HG02884 (cell line): ENCODE measurements at regions not wholly inside any gene's neighbourhood (a gene's known extent, or its start where the extent isn't known, plus 50 kb on each side); places are given as distances from the start of the nearest gene placed in this dataset.

ENCODE experiments used
- ATAC-seq: cut with Tn5 transposase; IDR thresholded peaks from one replicate; pipeline ENCODE4 v1.9.1; 2021; ENCODE audit warnings: mild to moderate bottlenecking, moderate library complexity; ENCODE audit not compliant: unreplicated experiment

GRCh38 chr1:29875557-29876028 lies 639.3 kb downstream of the PTPRU start:
- no peak for ATAC-seq

GRCh38 chr1:29870621-29871020 lies 634.3 kb downstream of the PTPRU start:
- no peak for ATAC-seq

DNA sequence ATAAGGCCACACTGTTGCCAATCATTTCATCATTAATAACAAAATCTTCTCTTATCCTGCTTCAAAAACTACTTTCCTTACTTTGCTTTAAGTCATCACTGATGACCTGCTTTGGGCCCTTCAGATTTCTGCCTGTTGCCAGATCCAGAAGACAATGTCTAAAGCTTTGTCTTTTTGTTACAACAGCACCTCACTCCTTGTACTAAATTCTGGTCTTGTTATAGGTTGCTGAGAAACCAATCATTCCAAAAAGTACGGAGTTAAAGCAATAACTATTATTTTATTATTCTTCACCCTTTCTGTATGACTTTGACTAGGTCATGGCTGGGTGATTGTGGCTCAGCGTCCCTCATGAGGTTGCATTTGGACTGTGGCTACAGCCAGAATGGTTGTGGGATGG lies 633.5 kb downstream of the PTPRU start:
- ATAC-seq = no peak

GRCh38 chr1:29868944-29869343 lies 632.6 kb downstream of the PTPRU start:
- no peak for ATAC-seq

DNA sequence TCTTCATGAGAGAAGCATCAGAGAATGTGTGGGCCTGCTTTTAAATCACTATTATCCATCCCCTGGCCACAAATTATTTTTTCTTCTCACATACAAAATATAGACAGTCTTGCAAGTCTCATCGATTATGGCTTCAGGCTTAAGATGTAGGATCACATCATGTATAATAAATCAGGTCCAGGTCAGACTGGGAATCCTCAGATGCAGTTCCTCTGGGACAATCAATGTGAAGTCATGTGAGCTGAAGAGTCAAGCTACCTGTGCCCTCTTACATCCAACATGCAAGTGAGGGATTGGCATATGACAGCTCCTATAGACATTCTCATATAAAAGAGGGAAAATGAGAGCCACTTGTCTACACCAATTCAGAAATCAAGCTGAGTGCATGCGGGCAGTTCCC lies 631.8 kb downstream of the PTPRU start:
- no peak for ATAC-seq

DNA sequence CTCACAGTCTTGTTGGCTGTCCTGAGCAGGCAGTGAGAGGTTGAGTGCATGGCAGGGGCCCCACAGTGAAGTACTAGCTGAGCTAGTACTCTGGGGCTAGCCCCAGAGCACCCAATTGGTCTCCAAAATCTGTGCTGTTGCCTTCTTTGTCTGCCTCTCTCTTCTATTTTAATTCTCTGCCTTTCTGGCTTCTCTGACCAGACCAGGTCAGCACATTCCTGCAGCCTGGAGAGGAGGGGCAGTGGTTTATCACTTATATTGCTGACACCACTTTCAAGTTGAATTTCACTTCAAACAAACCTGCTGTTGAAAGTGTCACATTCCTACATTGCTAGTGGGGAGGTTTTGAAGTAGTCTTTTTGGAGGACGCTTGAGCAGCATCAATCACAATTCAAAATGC lies 628.7 kb downstream of the PTPRU start:
- no peak for ATAC-seq

DNA sequence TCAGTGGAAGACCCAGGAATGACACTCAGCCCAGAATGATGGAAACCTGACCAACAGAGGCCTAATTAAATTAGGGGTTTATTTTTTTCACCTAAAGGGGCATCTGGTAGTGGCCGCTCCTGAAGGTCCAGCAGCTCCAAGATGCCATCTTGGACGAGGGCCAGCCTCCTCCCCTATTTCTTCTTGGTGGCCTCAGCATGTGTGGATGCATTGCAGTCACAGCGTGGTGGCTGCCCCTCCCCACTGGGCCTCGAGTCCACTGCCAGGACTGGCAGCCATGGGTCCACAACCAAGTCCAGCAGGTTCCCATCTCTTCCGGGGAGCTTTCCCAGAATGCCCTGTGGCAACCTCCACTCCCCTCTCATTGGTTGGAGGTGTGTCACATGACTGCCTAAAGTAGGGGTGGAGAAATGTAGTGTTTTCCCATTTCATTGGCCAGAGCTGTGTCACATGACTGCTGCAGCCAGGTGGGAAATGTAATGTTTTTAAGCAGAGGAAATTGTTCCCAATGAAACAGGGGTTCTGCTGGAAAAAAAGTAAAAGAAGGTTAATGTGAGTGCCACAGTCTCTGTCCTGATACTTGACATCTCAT lies 628.2 kb downstream of the PTPRU start:
- no peak for ATAC-seq

DNA sequence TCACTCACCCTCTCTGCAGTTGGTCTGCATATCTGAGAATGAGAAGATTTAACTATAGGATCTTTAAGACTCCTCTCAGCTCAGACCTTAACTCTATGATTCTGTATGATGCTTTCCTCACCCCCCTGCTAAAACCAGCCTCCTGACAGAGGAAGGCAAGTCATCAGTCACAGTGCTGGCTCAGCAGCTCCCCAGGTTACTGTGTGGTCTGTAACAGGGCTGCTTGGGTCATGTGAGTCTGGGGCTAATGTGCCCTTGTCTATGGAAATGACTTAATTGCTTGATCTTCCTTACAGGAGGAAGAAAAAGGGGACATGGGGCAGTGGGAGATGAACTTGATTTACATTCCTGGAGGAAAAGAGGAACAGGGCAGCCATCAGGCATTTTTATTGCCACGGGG lies 625.6 kb downstream of the PTPRU start:
- ATAC-seq = no peak

GRCh38 chr1:29861446-29861845 lies 625.1 kb downstream of the PTPRU start:
- no peak for ATAC-seq

- no peak for ATAC-seq
Measured at GRCh38 chr1:29860681-29861080, 624.4 kb downstream of the PTPRU start.

- ATAC-seq = no peak
Measured at GRCh38 chr1:29860056-29860455, 623.7 kb downstream of the PTPRU start.

GRCh38 chr1:29859126-29859525 lies 622.8 kb downstream of the PTPRU start:
- ATAC-seq = no peak

DNA sequence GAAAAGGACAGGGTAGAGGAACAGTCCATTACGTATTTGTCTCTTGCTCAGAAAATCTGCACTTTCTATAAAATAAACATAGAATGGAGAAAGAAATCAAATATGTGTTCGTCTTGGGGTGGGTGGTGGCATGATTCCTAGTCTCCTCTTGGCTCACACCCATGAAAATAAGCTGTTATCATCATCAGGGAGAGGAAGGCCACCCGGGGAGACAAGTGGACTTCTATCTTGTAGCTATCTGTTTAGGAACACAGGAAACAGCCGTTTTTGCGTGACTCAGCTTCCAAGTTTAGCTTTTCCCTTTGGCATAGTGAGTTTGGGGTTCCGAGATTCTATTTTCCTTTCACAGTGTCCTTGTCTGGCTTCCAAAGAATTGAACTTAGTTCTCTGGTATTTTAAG lies 622.3 kb downstream of the PTPRU start:
- no peak for ATAC-seq

DNA sequence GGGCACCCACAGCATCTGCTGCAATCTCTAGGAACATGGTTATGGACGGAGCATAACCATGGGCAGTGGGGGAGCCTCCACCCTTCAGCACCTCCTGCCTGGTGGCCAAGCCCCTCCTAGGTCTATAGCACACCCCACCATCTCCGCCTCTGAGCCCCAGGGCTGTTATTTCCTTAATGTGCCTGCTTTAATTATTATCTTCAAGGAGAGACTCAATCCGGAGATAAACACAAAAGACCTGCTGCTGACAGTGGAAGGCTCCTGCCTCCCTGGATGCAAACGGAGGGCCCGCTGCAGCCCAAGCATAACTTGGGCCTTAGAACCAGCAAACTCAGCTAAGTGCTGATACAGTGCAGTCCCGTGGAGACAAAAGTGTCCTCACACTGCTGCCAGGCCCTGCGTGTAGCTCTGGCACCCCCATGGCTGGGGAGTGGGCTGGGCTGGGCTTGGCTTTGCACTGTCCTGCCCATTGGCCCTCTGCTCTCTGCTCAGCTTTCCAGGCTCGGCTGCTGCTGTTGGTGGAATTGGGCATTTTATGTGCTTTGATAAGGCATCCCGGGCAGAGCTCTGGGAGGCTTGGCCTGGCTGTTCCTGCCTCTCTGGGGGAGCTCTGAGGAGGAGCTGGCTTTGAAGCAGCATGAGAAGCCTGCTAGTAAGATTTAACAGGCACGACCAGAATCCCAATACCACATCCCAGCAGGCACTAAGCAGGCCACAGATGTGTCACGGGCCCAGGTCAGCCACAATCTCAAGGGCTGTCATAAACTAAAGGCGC lies 620.2 kb downstream of the PTPRU start:
- no peak for ATAC-seq

DNA sequence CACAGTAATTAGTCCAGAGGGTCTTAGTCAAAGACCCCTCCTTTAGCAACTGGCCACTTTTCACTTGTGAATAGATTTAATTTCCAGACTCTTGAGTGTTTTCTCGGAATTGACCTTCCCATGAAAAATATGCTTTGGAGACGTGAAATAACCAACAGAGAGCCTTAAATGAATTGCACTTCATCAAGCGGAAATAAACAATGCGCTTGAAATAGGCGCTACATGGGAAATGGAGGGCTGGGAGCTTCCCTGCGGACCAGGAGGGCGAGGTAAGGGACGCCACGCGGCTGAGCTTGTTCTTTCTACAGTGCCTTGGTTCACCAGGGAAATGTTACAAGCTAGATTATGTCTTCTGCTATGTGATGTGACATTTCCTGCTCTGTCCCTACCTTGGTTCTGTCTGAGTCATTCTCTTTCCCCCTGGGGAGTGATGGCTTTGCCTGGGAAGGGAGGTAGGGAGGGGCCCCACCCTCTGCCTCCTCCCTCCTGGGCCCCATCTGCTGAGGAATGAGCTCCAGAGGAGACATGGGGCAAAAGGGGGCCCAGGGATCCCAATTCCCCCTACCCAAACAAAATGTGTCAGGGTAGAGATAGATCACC lies 619.3 kb downstream of the PTPRU start:
- ATAC-seq = no peak

DNA sequence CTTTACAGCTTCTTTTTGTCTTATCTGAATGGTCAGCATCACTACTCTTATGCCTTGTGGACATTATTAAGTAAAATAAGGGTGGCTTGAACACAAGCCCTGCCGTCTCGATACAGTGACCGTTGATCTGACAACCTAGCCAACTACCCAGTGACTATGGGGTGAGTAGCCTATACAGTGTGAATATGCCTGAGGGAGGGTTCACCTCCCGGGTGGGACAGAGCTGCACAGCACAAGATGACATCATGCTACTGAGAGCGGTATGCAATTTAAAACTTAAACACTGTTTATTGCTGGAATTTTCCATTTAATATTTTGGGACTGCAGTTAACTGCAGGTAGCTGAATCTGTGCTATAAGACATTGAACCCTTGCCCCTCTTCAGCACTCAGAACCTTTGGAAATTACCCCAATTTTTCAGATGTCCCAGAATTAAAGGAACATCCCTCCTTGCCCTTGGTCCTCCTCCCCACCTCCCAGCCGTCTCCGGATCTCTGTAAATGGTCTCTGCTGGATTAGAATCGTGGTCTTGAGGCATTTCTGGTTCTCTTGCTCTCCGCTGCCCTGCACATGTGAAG lies 618.5 kb downstream of the PTPRU start:
- ATAC-seq = no peak

GRCh38 chr1:29853716-29854330 lies 617.5 kb downstream of the PTPRU start:
- no peak for ATAC-seq

DNA sequence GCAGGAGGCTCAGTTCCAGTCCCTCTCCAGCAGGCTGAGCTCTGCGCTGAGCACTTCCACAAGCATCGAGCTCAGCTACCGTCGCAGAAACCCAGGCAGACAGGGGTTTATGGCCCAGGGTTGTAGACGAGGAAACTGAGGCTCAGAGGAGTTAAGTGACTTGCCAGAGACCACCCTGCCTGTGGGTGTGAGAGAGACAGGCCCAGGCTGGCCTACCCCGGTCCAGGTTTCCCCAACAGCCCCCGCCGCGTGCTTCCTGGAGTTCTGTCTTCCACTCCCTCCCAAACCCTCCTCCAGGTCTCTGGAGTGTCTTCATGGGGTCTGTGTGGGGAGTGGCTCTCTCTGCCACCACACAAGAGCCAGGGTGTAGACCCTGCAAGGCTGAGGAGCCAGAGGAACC lies 615.9 kb downstream of the PTPRU start:
- no peak for ATAC-seq

GRCh38 chr1:29851691-29852090 lies 615.4 kb downstream of the PTPRU start:
- no peak for ATAC-seq

DNA sequence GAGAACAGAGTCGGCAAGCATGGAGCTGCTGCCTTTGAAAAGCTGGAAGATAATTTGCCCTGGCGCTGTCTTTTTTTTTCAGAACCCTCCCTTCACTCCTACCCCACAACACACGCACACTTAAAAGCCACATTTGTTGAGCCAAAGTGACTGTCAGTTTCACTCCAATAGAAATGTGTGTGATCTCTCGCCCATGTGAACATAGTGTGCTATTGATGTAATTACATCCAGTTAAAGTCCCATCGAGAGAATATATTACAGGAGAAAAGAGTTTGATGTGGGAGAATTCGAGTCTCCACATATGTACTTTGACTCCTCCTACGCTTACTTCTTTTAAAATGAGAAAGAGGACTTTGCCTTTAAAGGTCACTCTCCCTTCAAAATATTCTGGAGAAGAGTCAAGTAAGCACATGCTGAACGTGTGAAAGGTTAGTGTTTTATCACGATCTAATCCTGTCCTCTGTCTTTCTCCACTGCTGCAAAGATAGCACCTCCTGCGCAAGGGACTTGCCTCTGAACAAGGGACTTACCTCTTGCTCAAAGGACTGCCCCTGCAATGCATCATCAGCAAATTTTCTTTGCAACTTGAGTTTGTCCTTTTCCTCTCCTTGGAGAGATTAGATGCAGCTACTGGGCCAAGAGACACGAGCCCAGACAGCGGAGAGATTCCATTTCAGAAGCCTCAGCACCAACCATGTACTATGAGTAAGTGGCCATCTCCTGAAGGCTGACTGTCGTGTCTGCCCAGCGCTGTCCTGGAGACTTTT lies 613.9 kb downstream of the PTPRU start:
- no peak for ATAC-seq
